ENCODE measurements at regions not wholly inside any gene's neighbourhood (a gene's known extent, or its start where the extent isn't known, plus 50 kb on each side); places are given as distances from the start of the nearest gene placed in this dataset.

DNA sequence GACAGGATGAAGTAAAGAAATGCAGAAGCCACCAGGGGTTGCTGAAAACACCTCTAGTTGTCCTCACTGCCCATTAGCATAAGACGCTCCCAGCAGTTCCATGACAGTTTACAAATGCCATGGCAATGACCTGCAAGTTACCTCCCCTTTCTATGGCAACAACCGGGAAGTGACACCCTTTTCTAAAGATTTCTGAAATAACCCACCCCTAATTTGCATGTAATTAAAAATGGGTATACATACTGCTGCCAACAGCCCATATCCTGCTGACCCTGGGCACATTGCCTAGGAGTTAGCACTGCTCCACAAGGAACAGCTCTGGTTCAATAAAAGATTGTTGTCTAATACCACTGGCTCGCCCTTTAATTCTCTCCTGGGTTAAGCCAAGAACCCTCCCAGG, 178.3 kb upstream of the LRATD1 start:
- TF ChIP-seq, protein P1, sequence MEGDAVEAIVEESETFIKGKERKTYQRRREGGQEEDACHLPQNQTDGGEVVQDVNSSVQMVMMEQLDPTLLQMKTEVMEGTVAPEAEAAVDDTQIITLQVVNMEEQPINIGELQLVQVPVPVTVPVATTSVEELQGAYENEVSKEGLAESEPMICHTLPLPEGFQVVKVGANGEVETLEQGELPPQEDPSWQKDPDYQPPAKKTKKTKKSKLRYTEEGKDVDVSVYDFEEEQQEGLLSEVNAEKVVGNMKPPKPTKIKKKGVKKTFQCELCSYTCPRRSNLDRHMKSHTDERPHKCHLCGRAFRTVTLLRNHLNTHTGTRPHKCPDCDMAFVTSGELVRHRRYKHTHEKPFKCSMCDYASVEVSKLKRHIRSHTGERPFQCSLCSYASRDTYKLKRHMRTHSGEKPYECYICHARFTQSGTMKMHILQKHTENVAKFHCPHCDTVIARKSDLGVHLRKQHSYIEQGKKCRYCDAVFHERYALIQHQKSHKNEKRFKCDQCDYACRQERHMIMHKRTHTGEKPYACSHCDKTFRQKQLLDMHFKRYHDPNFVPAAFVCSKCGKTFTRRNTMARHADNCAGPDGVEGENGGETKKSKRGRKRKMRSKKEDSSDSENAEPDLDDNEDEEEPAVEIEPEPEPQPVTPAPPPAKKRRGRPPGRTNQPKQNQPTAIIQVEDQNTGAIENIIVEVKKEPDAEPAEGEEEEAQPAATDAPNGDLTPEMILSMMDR (IDR thresholded peaks at IDR 0.05; ENCODE audit: low read depth, low read length) = no peak
- H3K4me3 ChIP-seq (ENCODE audit: low read depth, low read length) = no peak overlapping the region

DNA sequence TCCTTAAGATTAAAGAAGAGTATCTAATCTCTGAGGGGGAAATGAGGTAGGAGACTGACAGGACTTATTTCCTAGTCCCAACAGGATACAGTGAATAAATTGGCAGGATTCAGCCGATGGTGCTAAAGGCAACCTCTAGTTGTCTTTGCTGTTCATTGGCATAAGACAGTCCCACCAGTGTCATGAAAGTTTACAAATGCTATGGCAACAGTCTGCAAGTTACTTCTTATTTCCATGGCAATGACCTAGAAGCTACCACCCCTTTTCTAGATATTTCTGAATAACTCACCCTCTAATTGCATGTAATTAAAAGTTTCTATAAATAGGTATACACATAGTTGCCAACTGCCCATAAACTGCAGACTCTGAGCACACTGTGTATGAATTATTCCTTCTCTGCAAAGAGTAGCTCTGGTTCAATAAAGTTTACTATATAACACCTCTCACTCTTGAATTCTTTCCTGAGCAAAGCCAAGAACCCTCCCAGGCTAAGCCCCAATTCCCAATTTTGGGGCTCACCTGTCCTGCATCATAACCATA, 172.7 kb upstream of the LRATD1 start:
- TF ChIP-seq, protein P1 (IDR thresholded peaks at IDR 0.05; ENCODE audit: low read depth, low read length) = no peak
- H3K4me3 ChIP-seq (ENCODE audit: low read depth, low read length) = no peak overlapping the region

DNA sequence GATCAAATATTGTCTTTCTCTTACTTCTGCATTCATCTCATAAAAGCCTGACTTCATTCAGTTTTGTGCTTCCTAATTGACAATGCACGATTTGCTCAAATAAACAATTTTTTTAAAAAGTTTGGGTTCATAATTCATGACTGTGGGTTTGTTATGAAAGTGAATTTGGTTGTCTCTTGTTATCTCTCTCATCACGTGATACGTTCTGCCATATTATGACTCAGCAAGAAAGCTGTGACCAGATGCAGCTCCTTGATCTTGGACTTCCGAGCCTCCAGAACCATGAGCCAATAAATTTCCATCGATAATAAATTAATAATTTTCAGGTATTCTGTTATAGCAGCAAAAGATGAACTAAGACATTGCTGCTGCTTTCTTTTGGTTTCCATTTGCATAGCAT, 156.5 kb upstream of the LRATD1 start:
- no peak overlapping the region for H3K4me3 ChIP-seq (ENCODE audit: low read depth, low read length)
- TF ChIP-seq, protein P1 (IDR thresholded peaks at IDR 0.05; ENCODE audit: low read depth, low read length) = no peak

DNA sequence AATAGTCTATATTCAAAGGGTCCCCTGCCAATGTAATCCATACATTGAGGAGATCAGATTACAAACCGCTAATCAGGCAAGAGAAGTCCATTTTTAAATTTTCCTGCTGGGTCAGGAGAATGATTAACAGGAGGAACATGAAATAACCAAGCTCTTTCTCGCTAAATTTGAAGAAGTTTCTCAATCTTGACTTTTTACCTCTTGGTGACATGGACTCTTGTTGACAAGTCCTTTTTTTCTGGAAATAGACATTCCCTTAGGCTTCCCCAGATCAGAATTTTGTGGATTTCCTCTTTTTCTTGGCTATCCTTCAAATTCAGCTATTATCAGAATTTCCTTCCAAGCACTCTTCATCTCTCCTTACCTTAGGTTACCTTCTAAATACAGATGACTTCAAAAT, 153.0 kb upstream of the LRATD1 start:
- no peak overlapping the region for H3K4me3 ChIP-seq (ENCODE audit: low read depth, low read length)
- TF ChIP-seq, protein P1 (IDR thresholded peaks at IDR 0.05; ENCODE audit: low read depth, low read length) = no peak

DNA sequence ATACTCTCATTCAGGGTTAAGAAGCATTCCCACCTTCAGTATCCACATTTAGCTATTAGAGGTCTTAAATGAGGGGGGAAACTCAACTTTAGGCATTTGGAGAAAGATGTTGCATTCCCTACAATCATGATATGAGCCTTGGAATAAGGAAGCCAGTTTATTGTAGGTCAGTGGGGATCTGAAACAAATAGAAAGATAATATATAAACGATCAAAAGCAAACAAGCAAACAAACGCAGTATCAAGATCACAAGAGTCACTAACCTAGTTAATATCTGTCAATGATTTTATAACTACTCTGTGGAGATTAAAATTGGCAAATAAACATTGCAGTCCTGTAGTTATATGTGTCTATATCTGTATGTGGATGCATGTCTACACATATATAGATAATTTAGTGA, 152.4 kb upstream of the LRATD1 start:
- TF ChIP-seq, protein P1 (IDR thresholded peaks at IDR 0.05; ENCODE audit: low read depth, low read length) = no peak
- H3K4me3 ChIP-seq (ENCODE audit: low read depth, low read length) = no peak overlapping the region

DNA sequence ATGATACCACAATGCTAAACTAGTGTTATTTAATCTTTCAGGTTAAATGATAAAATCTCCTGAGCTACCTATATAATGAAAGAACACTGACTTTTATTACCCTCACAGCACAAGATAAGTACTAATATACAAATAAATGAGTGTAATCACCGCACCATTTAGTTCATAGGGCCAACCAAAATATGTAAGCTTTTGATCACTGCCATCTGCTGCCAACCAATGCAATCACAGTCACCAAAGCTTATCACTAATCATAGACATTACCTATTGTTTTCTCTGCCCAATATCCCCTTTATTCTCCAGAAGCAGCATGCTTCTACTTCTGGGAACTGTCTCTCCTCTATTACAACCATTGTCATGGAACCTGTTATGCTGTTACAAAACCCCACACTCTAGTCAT, 151.6 kb upstream of the LRATD1 start:
- H3K4me3 ChIP-seq (ENCODE audit: low read depth, low read length) = no peak overlapping the region
- TF ChIP-seq, protein P1 (IDR thresholded peaks at IDR 0.05; ENCODE audit: low read depth, low read length) = no peak

DNA sequence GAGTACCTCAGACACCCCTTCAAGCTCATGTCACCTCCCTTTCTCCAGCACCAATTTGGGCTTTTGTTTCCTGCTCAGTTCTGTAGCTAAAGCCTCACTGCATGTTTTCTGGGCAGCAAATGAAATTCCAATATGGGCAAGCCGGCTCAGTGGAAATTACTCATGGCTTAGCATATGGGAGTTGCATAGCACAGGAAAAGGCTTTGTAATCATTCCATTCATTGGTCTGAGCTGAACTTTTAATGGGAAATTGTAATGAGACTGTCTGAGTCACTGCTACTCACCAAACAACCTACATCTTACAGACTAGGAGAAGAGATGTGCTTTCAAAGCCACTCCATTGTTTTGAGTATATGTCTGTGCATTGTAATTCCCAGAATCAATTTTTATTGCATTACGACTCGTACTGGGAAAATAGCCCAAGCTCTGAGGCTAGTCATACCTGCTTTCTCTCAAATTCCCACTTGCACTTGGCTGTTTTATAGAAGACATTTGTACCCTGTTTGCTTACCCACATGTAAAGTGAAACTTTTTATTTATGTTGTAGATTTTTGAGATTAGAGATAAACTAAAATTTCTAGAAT, 139.5 kb upstream of the LRATD1 start:
- TF ChIP-seq, protein P1 (IDR thresholded peaks at IDR 0.05; ENCODE audit: low read depth, low read length) = no peak
- H3K4me3 ChIP-seq (ENCODE audit: low read depth, low read length) = peak overlapping the region; percentile 14
